Activated CD8-positive, alpha-beta memory T cell treated with anti-CD3 and anti-CD28 coated beads for 4 hours (primary cell): ENCODE measurements at regions not wholly inside any gene's neighbourhood (a gene's known extent, or its start where the extent isn't known, plus 50 kb on each side); places are given as distances from the start of the nearest gene placed in this dataset.

Experiments
- DNase-seq, 2 donors: peaks; one replicate each; pipeline ENCODE4 v3.0.0-alpha.2; 2020; ENCODE audit warnings: low read depth in 2 of 2

GRCh38 chr22:48112687-48113521, 1350.5 kb downstream of the TBC1D22A start:
- DNase-seq: no peak

- DNase-seq: no peak
Measured at GRCh38 chr22:48106715-48107259, 1344.3 kb downstream of the TBC1D22A start.

GRCh38 chr22:48106215-48106614, 1343.8 kb downstream of the TBC1D22A start:
- DNase-seq: no peak

- DNase-seq: no peak
Measured at GRCh38 chr22:48105259-48105658, 1342.8 kb downstream of the TBC1D22A start.

GRCh38 chr22:48104766-48105165, 1342.3 kb downstream of the TBC1D22A start:
- no peak for DNase-seq

GRCh38 chr22:48104102-48104738, 1341.8 kb downstream of the TBC1D22A start:
- no peak for DNase-seq

- DNase-seq: no peak
Measured at GRCh38 chr22:48103126-48103875, 1340.9 kb downstream of the TBC1D22A start.

GRCh38 chr22:48102581-48102980, 1340.1 kb downstream of the TBC1D22A start:
- no peak for DNase-seq

GRCh38 chr22:48101704-48102103, 1339.3 kb downstream of the TBC1D22A start:
- DNase-seq: no peak

- no peak for DNase-seq
Measured at GRCh38 chr22:48100685-48101417, 1338.4 kb downstream of the TBC1D22A start.

- DNase-seq: no peak
Measured at GRCh38 chr22:48099671-48100070, 1337.2 kb downstream of the TBC1D22A start.

GRCh38 chr22:48099251-48099650, 1336.8 kb downstream of the TBC1D22A start:
- no peak for DNase-seq

GRCh38 chr22:48098921-48099245, 1336.4 kb downstream of the TBC1D22A start:
- DNase-seq: no peak

GRCh38 chr22:48098243-48098920, 1335.9 kb downstream of the TBC1D22A start:
- DNase-seq: no peak

- no peak for DNase-seq
Measured at GRCh38 chr22:48097723-48098122, 1335.3 kb downstream of the TBC1D22A start.

GRCh38 chr22:48096851-48097665, 1334.6 kb downstream of the TBC1D22A start:
- no peak for DNase-seq

GRCh38 chr22:48096411-48096810, 1334.0 kb downstream of the TBC1D22A start:
- DNase-seq: no peak

- no peak for DNase-seq
Measured at GRCh38 chr22:48093981-48094380, 1331.5 kb downstream of the TBC1D22A start.

GRCh38 chr22:48092866-48093265, 1330.4 kb downstream of the TBC1D22A start:
- DNase-seq: no peak

GRCh38 chr22:48091656-48092223, 1329.3 kb downstream of the TBC1D22A start:
- DNase-seq: no peak
